IPS-NIHi7 (cell line): ENCODE measurements at regions not wholly inside any gene's neighbourhood (a gene's known extent, or its start where the extent isn't known, plus 50 kb on each side); places are given as distances from the start of the nearest gene placed in this dataset.
"Not testable (repeated sequence)": the region's sequence is repeated elsewhere in the genome, so short reads cannot be mapped to it uniquely, and the experiment has no call there.

Source experiments
- DNase-seq: peaks from one replicate; pipeline ENCODE4 v3.0.0; 2012; ENCODE audit warnings: mixed read lengths; ENCODE audit errors: extremely low spot score

- DNase-seq: no peak
These were observed 161.3 kb downstream of the KLF13 start for GRCh38 chr15:31487811-31488436.

- DNase-seq: peak; percentile 93
These were observed 162.0 kb downstream of the KLF13 start for GRCh38 chr15:31488437-31489204.

DNA sequence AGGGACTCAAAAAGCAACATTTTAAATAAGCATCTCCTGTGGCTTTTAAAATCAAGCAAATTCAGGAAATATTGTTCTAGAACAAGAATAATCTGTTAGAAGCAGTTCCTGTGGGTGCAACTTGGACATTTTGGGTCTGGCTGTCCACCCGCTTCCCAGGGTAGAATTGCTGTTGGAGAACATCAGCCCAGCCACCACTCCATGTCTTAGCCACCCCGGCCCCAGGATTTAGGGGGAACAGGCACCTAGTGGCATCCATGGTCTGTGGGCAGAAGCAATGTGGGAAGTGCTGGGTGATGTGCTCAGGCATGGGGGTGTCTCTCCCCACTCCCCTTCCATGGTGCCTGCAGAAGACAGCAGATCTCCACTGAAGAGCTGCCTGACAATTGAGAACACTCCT, 162.6 kb downstream of the KLF13 start:
- DNase-seq: no peak

DNA sequence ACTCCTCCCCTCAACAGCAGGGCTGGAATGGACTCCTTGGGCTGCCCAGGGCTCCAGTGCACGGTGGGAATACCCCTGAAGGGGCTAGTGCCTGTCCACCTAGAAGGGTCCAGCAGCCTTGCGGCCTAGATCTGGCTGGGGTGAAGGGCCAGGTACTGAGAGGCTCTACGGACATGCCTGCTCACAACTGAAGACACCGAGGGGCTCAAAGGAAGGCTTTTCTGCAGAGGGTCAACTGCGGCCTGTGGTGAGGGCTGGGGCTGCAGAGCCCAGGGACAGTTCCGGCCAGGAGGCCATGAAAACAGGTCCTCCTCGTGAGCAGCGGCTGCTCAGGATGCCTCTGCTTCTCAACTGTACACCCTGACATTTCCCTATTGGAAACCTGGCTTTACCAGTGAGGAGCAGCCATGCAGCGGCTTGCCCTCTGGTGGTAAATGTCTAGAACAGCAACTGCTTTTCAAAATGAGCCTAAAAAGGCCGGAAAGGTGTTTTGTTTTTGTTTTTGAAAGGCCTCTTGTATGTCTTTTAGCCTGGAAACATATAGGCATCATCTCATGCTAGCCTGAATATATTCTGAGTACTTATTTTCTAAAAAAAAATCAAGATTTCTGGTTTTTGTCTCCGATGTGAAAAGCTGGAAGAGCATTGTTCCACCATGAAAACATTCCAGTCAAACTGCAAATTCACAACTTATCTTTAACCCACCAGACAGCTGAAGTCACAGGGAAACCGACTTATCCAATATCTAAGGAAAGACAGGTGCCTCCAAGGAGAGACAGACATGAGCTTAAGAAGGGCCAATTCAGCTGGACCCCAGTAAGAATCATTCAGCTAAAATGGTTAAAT, 163.4 kb downstream of the KLF13 start:
- peak; percentile 81 for DNase-seq

GRCh38 chr15:31494786-31495185, 168.2 kb downstream of the KLF13 start:
- no peak for DNase-seq

DNA sequence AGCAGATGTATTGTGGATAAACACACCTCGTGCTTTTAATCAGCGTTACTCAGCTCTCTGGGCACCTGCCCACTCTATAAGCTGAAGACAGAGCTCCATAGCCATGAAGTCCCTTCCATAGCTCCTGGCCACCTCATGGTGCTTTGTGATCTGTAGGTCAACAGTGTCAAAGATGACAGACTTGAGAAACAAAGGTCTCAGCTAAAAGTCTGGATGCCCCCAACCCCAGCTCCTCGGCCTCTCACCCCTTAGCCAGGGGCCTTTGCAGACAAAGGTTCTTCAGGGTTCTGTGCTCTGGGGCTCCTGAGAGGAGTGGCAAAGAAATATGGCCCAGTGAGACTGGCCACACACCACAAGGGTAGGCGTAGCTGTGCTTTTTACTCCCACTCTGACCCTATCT, 168.6 kb downstream of the KLF13 start:
- no peak for DNase-seq

- DNase-seq: no peak
These were observed 171.2 kb downstream of the KLF13 start for GRCh38 chr15:31497838-31498237.

DNA sequence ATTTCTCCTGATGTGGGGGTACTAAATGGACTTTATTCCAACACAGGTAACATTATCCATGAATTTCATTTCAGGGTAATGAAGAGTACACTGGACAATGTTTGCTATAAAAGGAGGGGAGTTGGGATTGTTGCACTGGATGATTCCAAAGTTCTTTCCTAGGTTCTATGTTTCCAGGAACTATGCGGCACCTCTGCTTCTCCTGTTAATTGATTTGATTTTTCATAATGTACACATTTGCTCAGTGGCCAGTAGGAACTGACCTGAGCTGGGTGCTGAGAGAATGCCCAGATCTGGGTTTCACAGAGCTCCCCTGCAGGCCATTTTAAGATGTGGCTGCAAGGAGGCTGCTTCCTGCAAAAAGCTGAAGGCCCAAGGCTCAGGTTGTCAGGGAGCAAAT, 171.7 kb downstream of the KLF13 start:
- DNase-seq: no peak

- DNase-seq: no peak
These were observed 172.1 kb downstream of the KLF13 start for GRCh38 chr15:31498756-31499155.

DNA sequence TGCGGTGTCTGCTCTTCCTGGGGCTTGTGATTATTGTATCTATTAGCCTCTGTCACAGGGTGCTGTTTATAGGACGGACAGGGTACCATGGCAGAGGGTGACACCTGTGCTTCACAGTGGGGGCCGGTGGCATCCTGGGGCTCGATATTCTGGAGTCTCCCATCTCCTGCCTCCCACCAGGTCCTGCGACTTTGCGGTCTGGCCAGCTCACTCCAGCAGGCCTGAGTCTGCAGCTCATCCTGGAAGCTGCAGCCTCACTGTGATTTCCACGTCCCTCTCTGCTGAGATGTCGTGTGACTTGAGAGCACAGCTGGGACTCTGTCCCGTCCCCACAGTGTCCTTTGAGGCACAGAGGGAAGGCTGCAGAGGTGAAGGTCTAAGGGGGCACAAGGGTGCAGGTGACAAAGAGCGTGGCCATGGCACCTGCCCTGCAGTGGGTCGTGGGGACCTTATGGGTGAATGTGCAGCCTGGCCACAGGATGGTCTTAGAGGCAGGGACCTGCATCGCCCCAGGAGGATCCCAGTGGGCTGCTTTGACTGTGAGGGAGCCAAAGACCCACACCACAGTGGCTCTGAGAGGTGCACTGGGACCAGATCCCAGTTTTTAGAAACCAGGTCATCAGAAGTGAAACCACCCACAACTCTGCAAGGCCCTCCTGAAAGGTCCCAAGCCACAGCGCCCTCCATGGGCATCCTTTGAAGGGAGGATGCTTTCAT, 172.8 kb downstream of the KLF13 start:
- DNase-seq: no peak

DNA sequence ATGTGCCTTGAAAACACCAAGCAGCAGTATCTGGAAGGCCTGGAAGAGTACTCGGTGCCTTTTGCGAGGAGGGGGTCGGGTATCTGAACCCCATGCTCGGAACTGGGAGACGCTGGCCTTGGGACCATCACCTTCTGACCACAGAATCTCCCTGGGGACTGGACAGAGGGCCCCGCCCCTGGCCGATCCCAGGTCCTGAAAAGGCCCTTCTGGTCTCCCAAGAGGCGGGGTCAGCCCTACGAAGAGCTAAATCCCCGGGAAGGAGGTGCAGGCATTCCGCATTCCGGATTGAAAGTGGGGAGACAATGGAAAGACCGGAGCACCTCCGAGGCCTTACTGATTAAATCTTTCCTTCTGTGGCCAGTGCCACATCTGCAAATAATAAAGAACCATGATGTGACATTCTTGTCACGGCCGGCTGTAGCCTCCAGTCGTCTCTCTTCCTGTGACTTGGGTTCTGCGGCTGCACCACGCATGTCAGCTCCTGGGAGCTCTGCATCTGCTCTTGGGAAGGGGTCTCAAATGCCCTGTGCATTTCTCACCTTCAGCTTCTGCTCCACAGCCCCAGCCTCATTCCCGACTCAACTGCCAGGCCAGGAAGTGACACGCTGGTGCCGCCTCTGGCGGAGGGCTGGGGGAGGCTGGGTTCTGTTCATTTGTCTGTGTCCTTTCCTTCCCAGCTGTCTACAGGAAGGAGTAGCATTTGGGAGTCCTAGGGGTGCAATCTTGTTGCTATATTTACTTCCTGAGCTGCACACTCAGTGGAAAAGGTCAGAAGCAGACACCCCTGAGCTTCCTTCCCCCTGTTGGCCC, 173.5 kb downstream of the KLF13 start:
- no peak for DNase-seq

DNA sequence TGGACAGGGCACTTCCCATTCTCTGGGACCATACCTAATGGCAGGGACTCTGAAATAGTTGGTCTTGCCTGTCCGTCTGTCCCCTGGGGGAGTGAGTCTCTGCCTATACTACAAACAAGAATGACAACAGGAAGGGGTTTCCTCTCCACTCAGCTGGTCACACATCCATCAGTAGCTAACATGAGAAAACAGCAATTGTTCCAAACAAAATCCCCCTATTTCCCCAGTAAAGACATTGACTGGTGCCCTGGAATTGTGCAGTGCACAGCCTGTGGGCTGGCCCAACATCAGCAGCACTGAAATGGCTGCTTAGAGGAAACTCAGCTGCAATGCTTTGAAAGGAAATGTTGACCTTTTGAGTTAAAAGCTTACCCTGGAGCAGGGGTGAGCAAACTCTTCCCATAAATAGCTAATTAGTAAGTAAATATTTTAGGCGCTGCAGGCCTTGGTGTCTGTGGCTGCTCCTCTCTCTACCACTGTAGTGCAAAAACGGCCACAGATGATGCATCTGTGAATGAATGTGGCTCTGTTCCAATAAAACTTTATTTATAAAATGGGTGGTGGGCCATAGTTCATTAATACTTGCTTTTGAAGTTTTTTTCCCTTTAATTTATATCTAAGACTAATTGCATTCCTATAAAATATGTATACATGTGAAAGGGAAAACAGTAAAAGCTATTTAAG, 174.3 kb downstream of the KLF13 start:
- no peak for DNase-seq

DNA sequence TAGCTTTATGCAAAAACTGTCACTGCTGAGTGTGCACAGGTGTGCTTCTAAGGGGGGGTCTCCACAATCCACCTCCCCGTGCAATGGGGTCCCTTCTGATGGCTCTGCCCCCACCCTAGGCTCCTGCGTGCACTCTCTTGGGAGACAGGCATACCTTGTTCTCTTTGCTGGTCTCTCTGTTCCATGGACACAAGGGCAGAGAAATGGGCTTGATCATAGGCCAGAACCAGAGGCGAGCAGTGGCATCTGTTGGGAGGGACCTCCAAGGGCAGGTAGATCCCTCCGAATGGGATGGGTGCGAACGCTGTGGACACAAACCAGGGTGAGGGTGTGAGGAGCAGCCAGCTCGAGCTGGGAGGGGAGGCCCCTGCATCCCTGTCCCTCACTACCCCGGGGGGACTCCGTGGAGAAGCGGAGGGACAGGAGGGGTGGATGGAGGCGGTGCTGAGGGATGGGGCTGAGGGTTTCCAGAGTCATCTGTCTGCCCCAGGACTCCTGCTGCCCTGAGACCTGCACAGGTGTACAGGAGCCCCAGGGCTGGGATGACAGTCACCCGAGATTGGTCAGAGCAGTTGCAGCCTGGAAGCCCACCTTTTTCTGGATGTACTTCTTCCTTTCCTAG, 175.0 kb downstream of the KLF13 start:
- no peak for DNase-seq

DNA sequence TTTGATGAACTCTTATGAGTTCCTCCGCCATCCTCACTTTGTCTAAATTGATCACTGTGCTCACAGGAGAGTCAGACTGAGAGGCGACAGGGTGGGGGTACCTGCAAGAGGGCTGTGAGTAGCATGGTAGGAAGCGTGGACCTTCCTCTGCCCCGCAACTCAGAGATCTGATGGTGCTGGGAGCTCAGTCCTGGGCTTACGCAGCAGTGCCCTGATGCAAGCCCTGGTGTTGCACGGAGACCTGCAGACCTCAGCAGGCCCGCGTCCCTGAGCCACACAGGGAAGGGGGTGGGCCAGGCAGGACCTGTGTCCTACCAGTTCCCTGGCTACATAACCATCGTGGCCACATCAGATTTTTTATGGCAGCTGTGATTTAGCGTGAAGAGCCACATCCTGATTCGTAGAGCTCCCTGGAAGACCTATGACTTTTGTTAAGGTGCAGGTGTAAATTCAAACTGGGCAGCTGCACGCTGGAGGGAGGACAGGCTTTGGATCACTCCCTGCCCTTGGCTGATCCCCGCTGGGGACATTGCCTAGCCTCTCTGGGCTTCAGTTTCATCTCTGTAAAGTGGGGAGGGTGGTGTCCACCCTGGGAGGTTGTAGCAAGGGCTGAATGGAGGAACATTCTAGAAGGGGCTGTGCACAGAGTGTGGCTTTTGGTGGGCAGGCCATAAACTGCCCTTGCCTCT, 176.1 kb downstream of the KLF13 start:
- DNase-seq: no peak

GRCh38 chr15:31503256-31503655, 176.6 kb downstream of the KLF13 start:
- DNase-seq: no peak

GRCh38 chr15:31503758-31504461, 177.3 kb downstream of the KLF13 start:
- no peak for DNase-seq

- no peak for DNase-seq
These were observed 177.8 kb downstream of the KLF13 start for GRCh38 chr15:31504462-31504839.

DNA sequence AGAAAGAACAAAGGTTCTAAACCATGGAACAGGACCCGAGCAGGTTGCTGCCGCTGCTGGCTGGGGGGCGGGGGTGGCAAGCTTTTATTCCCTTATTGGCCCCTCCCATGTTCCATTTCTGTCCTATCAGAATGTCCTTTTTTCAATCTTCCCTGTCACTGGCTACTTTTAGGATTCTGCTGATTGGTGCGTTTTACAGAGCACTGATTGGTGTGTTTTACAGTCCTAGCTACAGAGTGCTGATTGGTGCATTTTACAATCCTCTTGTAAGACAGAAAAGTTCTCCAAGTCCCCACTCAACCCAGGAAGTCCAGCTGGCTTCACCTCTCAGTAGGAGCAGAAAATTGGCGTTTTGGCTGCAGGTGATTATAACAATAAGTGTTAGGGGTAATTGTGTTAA, 180.9 kb downstream of the KLF13 start:
- not testable (repeated sequence) for DNase-seq

DNA sequence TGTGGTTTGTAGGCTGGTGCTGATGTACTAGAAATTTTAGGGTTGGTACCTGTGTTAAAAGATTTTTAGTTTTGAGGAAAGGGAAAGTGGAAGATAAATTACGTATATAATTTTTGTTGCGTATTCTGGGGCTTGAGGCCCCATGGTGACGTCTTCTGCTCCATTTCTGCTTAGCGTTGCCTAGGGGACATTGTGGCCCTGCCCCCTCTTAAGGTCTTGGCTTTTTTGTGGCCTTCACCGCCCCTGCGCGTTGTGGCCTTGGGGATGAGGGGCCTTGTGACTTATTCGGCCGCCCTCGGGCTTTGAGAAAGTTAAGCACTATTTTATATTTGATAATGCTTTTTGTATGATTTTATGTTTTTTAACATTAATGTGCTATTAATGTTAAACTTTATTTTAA, 182.0 kb downstream of the KLF13 start:
- DNase-seq: no peak
